ENCODE measurements at regions not wholly inside any gene's neighbourhood (a gene's known extent, or its start where the extent isn't known, plus 50 kb on each side); places are given as distances from the start of the nearest gene placed in this dataset.

DNA sequence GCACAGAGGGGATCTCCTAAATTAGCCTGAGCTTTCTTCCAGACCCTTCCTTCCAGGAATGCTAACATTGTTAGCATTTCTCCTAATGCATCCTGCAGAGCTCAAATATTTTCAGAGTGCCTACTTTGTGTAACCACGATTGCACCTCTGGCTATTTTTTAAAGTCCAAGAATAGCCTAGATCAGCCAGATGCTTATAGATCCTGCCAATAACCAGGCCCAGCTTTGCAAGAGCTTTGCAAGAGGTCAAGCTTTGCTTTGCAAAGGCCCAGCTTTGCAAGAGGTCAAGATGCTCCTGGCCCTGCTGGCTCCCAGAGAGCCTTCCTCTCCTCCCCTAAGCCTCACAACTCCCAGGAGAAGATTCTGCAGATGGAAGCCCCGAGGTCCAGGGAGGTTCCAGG is 491.9 kb downstream of the MN1 start:
- H3K4me2 ChIP-seq (ENCODE audit: low read length), result no peak overlapping the region
- no peak overlapping the region for H3K4me3 ChIP-seq (ENCODE audit: low read length)
- no peak overlapping the region for H3K9ac ChIP-seq (ENCODE audit: low read length)
- H4K20me1 ChIP-seq (ENCODE audit: insufficient read depth, low read length), result no peaks in the 10 kb centered on the region
- H3K27me3 ChIP-seq (ENCODE audit: low read depth, low read length), result no peaks in the 10 kb centered on the region
- H3K4me1 ChIP-seq (ENCODE audit: low read length), result no peaks in the 10 kb centered on the region
- H3K79me2 ChIP-seq (ENCODE audit: low read length), result no peaks in the 10 kb centered on the region
- no peak overlapping the region for H3K27ac ChIP-seq (ENCODE audit: low read length)
- no peak for TF ChIP-seq EZH2phosphoT487 (IDR thresholded peaks at IDR 0.05; ENCODE audit: low read depth)
- TF ChIP-seq, protein P1, sequence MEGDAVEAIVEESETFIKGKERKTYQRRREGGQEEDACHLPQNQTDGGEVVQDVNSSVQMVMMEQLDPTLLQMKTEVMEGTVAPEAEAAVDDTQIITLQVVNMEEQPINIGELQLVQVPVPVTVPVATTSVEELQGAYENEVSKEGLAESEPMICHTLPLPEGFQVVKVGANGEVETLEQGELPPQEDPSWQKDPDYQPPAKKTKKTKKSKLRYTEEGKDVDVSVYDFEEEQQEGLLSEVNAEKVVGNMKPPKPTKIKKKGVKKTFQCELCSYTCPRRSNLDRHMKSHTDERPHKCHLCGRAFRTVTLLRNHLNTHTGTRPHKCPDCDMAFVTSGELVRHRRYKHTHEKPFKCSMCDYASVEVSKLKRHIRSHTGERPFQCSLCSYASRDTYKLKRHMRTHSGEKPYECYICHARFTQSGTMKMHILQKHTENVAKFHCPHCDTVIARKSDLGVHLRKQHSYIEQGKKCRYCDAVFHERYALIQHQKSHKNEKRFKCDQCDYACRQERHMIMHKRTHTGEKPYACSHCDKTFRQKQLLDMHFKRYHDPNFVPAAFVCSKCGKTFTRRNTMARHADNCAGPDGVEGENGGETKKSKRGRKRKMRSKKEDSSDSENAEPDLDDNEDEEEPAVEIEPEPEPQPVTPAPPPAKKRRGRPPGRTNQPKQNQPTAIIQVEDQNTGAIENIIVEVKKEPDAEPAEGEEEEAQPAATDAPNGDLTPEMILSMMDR (IDR thresholded peaks at IDR 0.05; ENCODE audit: low read depth, low read length), result no peak
- H3K9me3 ChIP-seq (ENCODE audit: insufficient read depth, low read length), result no peaks in the 10 kb centered on the region; the same call in 1 of the 2 replicates
- H2AFZ ChIP-seq (ENCODE audit: low read depth, low read length), result no peak overlapping the region
- no peaks in the 10 kb centered on the region for H3K36me3 ChIP-seq (replicated peaks; ENCODE audit: low read depth, low read length)

DNA sequence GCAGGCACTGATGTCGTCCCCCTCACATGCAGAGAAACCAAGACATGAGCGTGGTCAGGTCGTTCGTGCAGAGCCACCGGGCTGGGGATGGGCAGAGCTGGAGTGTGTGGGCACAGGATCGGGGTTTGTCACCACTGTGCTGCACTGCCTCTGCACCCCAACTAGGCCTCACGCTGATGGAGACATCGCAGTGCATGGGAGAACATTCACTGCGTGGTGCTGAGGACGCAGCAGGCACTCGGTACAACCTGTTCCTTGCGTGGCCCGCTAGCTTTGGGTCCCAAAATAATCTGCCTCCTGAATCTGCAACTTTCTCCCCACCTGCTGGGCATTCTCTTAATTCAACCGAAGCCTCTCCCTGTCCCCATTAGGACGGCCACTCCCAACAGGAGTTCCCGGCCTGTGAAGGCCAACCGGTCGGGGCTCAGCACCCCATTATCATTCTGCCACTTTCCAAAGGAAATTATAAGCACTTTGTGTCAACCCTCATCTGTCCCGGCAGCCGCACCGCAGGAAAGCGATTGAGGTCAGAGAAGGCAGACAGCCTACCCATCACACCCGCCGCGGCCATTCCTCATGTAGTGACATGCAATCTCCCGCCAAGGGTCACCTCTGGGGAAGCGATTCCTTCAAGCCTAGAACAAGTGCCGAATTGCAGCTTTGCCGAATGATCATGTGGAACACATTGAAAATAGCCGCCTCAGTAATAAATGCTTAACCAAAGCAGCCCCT is 490.4 kb downstream of the MN1 start:
- H2AFZ ChIP-seq (ENCODE audit: low read depth, low read length), result no peak overlapping the region
- no peak overlapping the region for H3K9ac ChIP-seq (ENCODE audit: low read length)
- H3K9me3 ChIP-seq (ENCODE audit: insufficient read depth, low read length), result no peaks in the 10 kb centered on the region; the same call in 1 of the 2 replicates
- H3K27ac ChIP-seq (ENCODE audit: low read length), result no peak overlapping the region
- H3K27me3 ChIP-seq (ENCODE audit: low read depth, low read length), result no peaks in the 10 kb centered on the region; the same call in 1 of the 2 replicates
- TF ChIP-seq, protein P1 (IDR thresholded peaks at IDR 0.05; ENCODE audit: low read depth, low read length), result no peak
- no peak for TF ChIP-seq EZH2phosphoT487 (IDR thresholded peaks at IDR 0.05; ENCODE audit: low read depth)
- H3K4me3 ChIP-seq (ENCODE audit: low read length), result no peak overlapping the region
- no peak overlapping the region for H3K4me2 ChIP-seq (ENCODE audit: low read length)
- H3K79me2 ChIP-seq (ENCODE audit: low read length), result no peaks in the 10 kb centered on the region
- H3K4me1 ChIP-seq (ENCODE audit: low read length), result no peaks in the 10 kb centered on the region
- H4K20me1 ChIP-seq (ENCODE audit: insufficient read depth, low read length), result no peaks in the 10 kb centered on the region
- H3K36me3 ChIP-seq (replicated peaks; ENCODE audit: low read depth, low read length), result no peaks in the 10 kb centered on the region

DNA sequence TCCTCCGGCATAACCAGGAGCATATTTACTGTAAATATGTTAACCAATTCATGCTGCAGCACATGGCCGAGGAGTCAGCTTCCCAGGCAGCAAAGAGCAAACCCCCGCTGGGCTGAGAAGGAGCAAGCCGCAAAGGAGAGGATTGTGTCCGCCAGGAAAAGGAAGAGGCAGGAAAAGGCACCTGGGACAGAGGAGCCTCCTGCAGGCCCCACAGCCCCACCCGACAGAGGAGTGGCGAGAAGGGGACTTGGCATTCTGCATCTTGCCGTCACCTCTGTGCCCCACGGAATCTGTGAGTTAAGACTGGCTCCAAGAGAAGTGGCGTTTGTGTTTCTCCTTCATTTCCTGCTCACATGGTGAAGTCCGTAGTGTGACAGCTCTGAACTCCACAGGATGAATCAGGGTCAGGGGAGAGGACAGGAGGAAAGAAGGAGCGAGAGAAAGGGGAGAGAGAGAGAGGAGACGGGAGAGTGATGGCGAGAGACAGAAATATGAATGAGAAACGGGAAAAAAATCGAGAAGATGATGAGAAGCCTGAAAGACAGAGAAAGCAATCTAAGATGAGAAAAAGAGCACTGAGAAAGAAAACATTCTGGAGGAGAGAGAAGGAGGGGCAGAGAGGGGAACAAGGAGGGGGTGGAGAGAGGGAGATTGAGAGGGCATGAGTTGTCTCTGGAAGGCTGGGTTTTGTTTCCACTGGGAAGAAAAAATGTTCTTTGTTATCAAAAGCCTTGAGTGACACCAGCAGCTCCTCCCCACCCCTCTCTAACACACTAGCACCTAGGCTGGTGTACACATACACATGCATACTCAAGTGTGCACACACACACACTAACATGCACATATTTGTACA is 489.6 kb downstream of the MN1 start:
- Histone ChIP-seq H3K36me3 (replicated peaks; ENCODE audit: low read depth, low read length) (no peaks in the 10 kb centered on the region), H3K27ac (ENCODE audit: low read length) (no peak overlapping the region), H3K4me1 (ENCODE audit: low read length) (no peaks in the 10 kb centered on the region), H3K79me2 (ENCODE audit: low read length) (no peaks in the 10 kb centered on the region), H3K9me3 (ENCODE audit: insufficient read depth, low read length) (no peaks in the 10 kb centered on the region; the same call in 1 of the 2 replicates), H3K4me3 (ENCODE audit: low read length) (no peak overlapping the region), H4K20me1 (ENCODE audit: insufficient read depth, low read length) (no peaks in the 10 kb centered on the region), H2AFZ (ENCODE audit: low read depth, low read length) (no peak overlapping the region), H3K9ac (ENCODE audit: low read length) (no peak overlapping the region), H3K27me3 (ENCODE audit: low read depth, low read length) (no peaks in the 10 kb centered on the region; the same call in 1 of the 2 replicates), H3K4me2 (ENCODE audit: low read length) (no peak overlapping the region)
- TF ChIP-seq, protein P1 (IDR thresholded peaks at IDR 0.05; ENCODE audit: low read depth, low read length), result no peak
- no peak for TF ChIP-seq EZH2phosphoT487 (IDR thresholded peaks at IDR 0.05; ENCODE audit: low read depth)

DNA sequence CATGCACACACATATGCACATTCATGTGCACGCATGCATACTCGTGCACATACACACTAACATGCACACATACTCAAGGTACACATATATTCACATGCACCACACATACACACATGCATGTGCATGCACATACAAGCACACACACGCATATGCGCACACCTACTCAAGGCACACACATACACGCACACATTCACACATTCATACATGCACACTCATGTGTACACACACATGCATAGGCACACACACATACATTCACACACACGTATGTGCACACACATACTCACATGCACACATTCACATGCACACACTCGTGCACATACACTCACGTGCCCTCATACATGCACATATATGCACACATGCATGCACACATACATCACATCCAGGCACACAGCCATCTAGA is 489.0 kb downstream of the MN1 start:
- H3K27me3 ChIP-seq (ENCODE audit: low read depth, low read length), result peaks cover 3% of the 10 kb centered on the region
- no peak overlapping the region for H3K4me3 ChIP-seq (ENCODE audit: low read length)
- no peak overlapping the region for H3K27ac ChIP-seq (ENCODE audit: low read length)
- no peaks in the 10 kb centered on the region for H3K36me3 ChIP-seq (replicated peaks; ENCODE audit: low read depth, low read length)
- H4K20me1 ChIP-seq (ENCODE audit: insufficient read depth, low read length), result no peaks in the 10 kb centered on the region
- no peak for TF ChIP-seq EZH2phosphoT487 (IDR thresholded peaks at IDR 0.05; ENCODE audit: low read depth)
- TF ChIP-seq, protein P1 (IDR thresholded peaks at IDR 0.05; ENCODE audit: low read depth, low read length), result no peak
- no peaks in the 10 kb centered on the region for H3K79me2 ChIP-seq (ENCODE audit: low read length)
- no peak overlapping the region for H3K4me2 ChIP-seq (ENCODE audit: low read length)
- no peak overlapping the region for H3K9ac ChIP-seq (ENCODE audit: low read length)
- H2AFZ ChIP-seq (ENCODE audit: low read depth, low read length), result no peak overlapping the region
- H3K4me1 ChIP-seq (ENCODE audit: low read length), result no peaks in the 10 kb centered on the region
- H3K9me3 ChIP-seq (ENCODE audit: insufficient read depth, low read length), result no peaks in the 10 kb centered on the region; the same call in 1 of the 2 replicates
